ENCODE measurements at regions not wholly inside any gene's neighbourhood (a gene's known extent, or its start where the extent isn't known, plus 50 kb on each side); places are given as distances from the start of the nearest gene placed in this dataset.

GRCh38 chr12:41846718-41847117, 298.0 kb downstream of the GXYLT1 start:
- H3K36me3 Mint-ChIP-seq, result no peaks in the 10 kb centered on the region
- CTCF ChIA-PET, result no interaction called here

GRCh38 chr12:41836416-41836815, 308.3 kb downstream of the GXYLT1 start:
- Mint-ChIP-seq H3K9me3 (no peaks in the 10 kb centered on the region), H3K27ac (no peak overlapping the region), H3K4me3 (no peak overlapping the region), H3K27me3 (peaks cover 4% of the 10 kb centered on the region), H3K36me3 (no peaks in the 10 kb centered on the region), H3K4me1 (ENCODE audit: low read depth) (no peaks in the 10 kb centered on the region)
- CTCF ChIA-PET, result no interaction called here
- no peak for DNase-seq
- POLR2A ChIA-PET, result no interaction called here
- intact Hi-C loops (cut with micrococcal nuclease), result no loop called here

More at GRCh38 chr12:41846718-41847117, 298.0 kb downstream of the GXYLT1 start:
- H3K27ac Mint-ChIP-seq, result no peak overlapping the region
- H3K27me3 Mint-ChIP-seq, result no peaks in the 10 kb centered on the region
- no peak for DNase-seq
- H3K9me3 Mint-ChIP-seq, result no peaks in the 10 kb centered on the region
- H3K4me1 Mint-ChIP-seq (ENCODE audit: low read depth), result no peaks in the 10 kb centered on the region
- POLR2A ChIA-PET, result no interaction called here
- intact Hi-C loops (cut with micrococcal nuclease), result no loop called here
- H3K4me3 Mint-ChIP-seq, result no peak overlapping the region

GRCh38 chr12:41835556-41835955, 309.1 kb downstream of the GXYLT1 start:
- H3K4me1 Mint-ChIP-seq (ENCODE audit: low read depth), result no peaks in the 10 kb centered on the region
- no peak overlapping the region for H3K27ac Mint-ChIP-seq
- DNase-seq, result no peak
- intact Hi-C loops (cut with micrococcal nuclease), result no loop called here
- ChIA-PET POLR2A (no interaction called here), CTCF (interaction anchor here (0.7 kb wide), 1 partner anchor 108 kb away, joined by 3 read pairs; no protein-coding TSS in a partner anchor)
- H3K9me3 Mint-ChIP-seq, result no peaks in the 10 kb centered on the region
- H3K36me3 Mint-ChIP-seq, result no peaks in the 10 kb centered on the region
- H3K4me3 Mint-ChIP-seq, result no peak overlapping the region
- peaks cover 4% of the 10 kb centered on the region for H3K27me3 Mint-ChIP-seq

- no peak overlapping the region for H3K4me3 Mint-ChIP-seq
- no peaks in the 10 kb centered on the region for H3K36me3 Mint-ChIP-seq
- H3K4me1 Mint-ChIP-seq (ENCODE audit: low read depth), result no peaks in the 10 kb centered on the region
- ChIA-PET POLR2A (no interaction called here), CTCF (no interaction called here)
- H3K27ac Mint-ChIP-seq, result no peak overlapping the region
- H3K27me3 Mint-ChIP-seq, result no peaks in the 10 kb centered on the region
- intact Hi-C loops (cut with micrococcal nuclease), result no loop called here
- peaks cover 3% of the 10 kb centered on the region for H3K9me3 Mint-ChIP-seq
- DNase-seq, result no peak
Measured at GRCh38 chr12:41819948-41820347, 324.7 kb downstream of the GXYLT1 start.

- H3K36me3 Mint-ChIP-seq, result no peaks in the 10 kb centered on the region
- CTCF ChIA-PET, result no interaction called here
- H3K27me3 Mint-ChIP-seq, result no peaks in the 10 kb centered on the region
- intact Hi-C loops (cut with micrococcal nuclease), result no loop called here
- H3K27ac Mint-ChIP-seq, result no peak overlapping the region
- no peak overlapping the region for H3K4me3 Mint-ChIP-seq
- POLR2A ChIA-PET, result no interaction called here
- no peak for DNase-seq
- no peaks in the 10 kb centered on the region for H3K9me3 Mint-ChIP-seq
- no peaks in the 10 kb centered on the region for H3K4me1 Mint-ChIP-seq (ENCODE audit: low read depth)
Measured at GRCh38 chr12:41804026-41804425, 340.6 kb downstream of the GXYLT1 start.

GRCh38 chr12:41802803-41803202, 341.9 kb downstream of the GXYLT1 start:
- no peaks in the 10 kb centered on the region for H3K9me3 Mint-ChIP-seq
- no peak for DNase-seq
- POLR2A ChIA-PET, result no interaction called here
- H3K27ac Mint-ChIP-seq, result no peak overlapping the region
- H3K27me3 Mint-ChIP-seq, result no peaks in the 10 kb centered on the region
- H3K4me1 Mint-ChIP-seq (ENCODE audit: low read depth), result no peaks in the 10 kb centered on the region
- no peaks in the 10 kb centered on the region for H3K36me3 Mint-ChIP-seq
- CTCF ChIA-PET, result no interaction called here
- intact Hi-C loops (cut with micrococcal nuclease), result no loop called here
- H3K4me3 Mint-ChIP-seq, result no peak overlapping the region

GRCh38 chr12:41801261-41801660, 343.4 kb downstream of the GXYLT1 start:
- intact Hi-C loops (cut with micrococcal nuclease), result no loop called here
- Mint-ChIP-seq H3K9me3 (no peaks in the 10 kb centered on the region), H3K27ac (no peak overlapping the region), H3K36me3 (no peaks in the 10 kb centered on the region), H3K27me3 (no peaks in the 10 kb centered on the region), H3K4me3 (no peak overlapping the region), H3K4me1 (ENCODE audit: low read depth) (no peaks in the 10 kb centered on the region)
- CTCF ChIA-PET, result interaction anchor here (0.7 kb wide), 1 partner anchor 269 kb away, joined by 3 read pairs; no protein-coding TSS in a partner anchor
- POLR2A ChIA-PET, result no interaction called here
- DNase-seq, result no peak

- intact Hi-C loops (cut with micrococcal nuclease), result no loop called here
- ChIA-PET CTCF (interaction anchor here (0.6 kb wide), 1 partner anchor 347 kb away, joined by 3 read pairs; no protein-coding TSS in a partner anchor), POLR2A (no interaction called here)
- no peak overlapping the region for H3K4me3 Mint-ChIP-seq
- DNase-seq, result no peak
- H3K27me3 Mint-ChIP-seq, result no peaks in the 10 kb centered on the region
- H3K36me3 Mint-ChIP-seq, result no peaks in the 10 kb centered on the region
- H3K4me1 Mint-ChIP-seq (ENCODE audit: low read depth), result no peaks in the 10 kb centered on the region
- H3K9me3 Mint-ChIP-seq, result no peaks in the 10 kb centered on the region
- H3K27ac Mint-ChIP-seq, result no peak overlapping the region
Measured at GRCh38 chr12:41799671-41800070, 345.0 kb downstream of the GXYLT1 start.

- Mint-ChIP-seq H3K27ac (no peak overlapping the region), H3K27me3 (no peaks in the 10 kb centered on the region), H3K36me3 (no peaks in the 10 kb centered on the region), H3K4me1 (ENCODE audit: low read depth) (no peaks in the 10 kb centered on the region), H3K4me3 (no peak overlapping the region), H3K9me3 (peaks cover 9% of the 10 kb centered on the region)
- ChIA-PET POLR2A (no interaction called here), CTCF (no interaction called here)
- intact Hi-C loops (cut with micrococcal nuclease), result no loop called here
- DNase-seq, result no peak
Measured at GRCh38 chr12:41795910-41796309, 348.8 kb downstream of the GXYLT1 start.

GRCh38 chr12:41795051-41795600, 349.5 kb downstream of the GXYLT1 start:
- intact Hi-C loops (cut with micrococcal nuclease), result no loop called here
- POLR2A ChIA-PET, result no interaction called here
- DNase-seq, result no peak
- Mint-ChIP-seq H3K36me3 (no peaks in the 10 kb centered on the region), H3K4me1 (ENCODE audit: low read depth) (no peaks in the 10 kb centered on the region), H3K27me3 (no peaks in the 10 kb centered on the region), H3K27ac (no peak overlapping the region), H3K9me3 (peaks cover 14% of the 10 kb centered on the region), H3K4me3 (no peak overlapping the region)
- CTCF ChIA-PET, result interaction anchor here (0.6 kb wide), 1 partner anchor 147 kb away, joined by 3 read pairs; no protein-coding TSS in a partner anchor

GRCh38 chr12:41794336-41794735, 350.3 kb downstream of the GXYLT1 start:
- Mint-ChIP-seq H3K9me3 (peaks cover 14% of the 10 kb centered on the region), H3K27ac (no peak overlapping the region), H3K36me3 (no peaks in the 10 kb centered on the region), H3K27me3 (no peaks in the 10 kb centered on the region), H3K4me1 (ENCODE audit: low read depth) (no peaks in the 10 kb centered on the region), H3K4me3 (no peak overlapping the region)
- no peak for DNase-seq
- ChIA-PET POLR2A (no interaction called here), CTCF (no interaction called here)
- intact Hi-C loops (cut with micrococcal nuclease), result no loop called here

- Mint-ChIP-seq H3K9me3 (no peaks in the 10 kb centered on the region), H3K27ac (no peak overlapping the region), H3K4me1 (ENCODE audit: low read depth) (no peaks in the 10 kb centered on the region), H3K36me3 (no peaks in the 10 kb centered on the region), H3K4me3 (no peak overlapping the region), H3K27me3 (no peaks in the 10 kb centered on the region)
- intact Hi-C loops (cut with micrococcal nuclease), result no loop called here
- POLR2A ChIA-PET, result no interaction called here
- DNase-seq, result no peak
- CTCF ChIA-PET, result no interaction called here
Measured at GRCh38 chr12:41784957-41785356, 359.7 kb downstream of the GXYLT1 start.

GRCh38 chr12:41778934-41779333, 365.7 kb downstream of the GXYLT1 start:
- ChIA-PET CTCF (no interaction called here), POLR2A (no interaction called here)
- no peaks in the 10 kb centered on the region for H3K4me1 Mint-ChIP-seq (ENCODE audit: low read depth)

More at GRCh38 chr12:41778934-41779333, 365.7 kb downstream of the GXYLT1 start:
- intact Hi-C loops (cut with micrococcal nuclease), result no loop called here
- H3K36me3 Mint-ChIP-seq, result no peaks in the 10 kb centered on the region
- H3K27me3 Mint-ChIP-seq, result no peaks in the 10 kb centered on the region
- no peak overlapping the region for H3K27ac Mint-ChIP-seq
- H3K9me3 Mint-ChIP-seq, result no peaks in the 10 kb centered on the region
- H3K4me3 Mint-ChIP-seq, result no peak overlapping the region
- no peak for DNase-seq
